ENCODE measurements at regions not wholly inside any gene's neighbourhood (a gene's known extent, or its start where the extent isn't known, plus 50 kb on each side); places are given as distances from the start of the nearest gene placed in this dataset.

DNA sequence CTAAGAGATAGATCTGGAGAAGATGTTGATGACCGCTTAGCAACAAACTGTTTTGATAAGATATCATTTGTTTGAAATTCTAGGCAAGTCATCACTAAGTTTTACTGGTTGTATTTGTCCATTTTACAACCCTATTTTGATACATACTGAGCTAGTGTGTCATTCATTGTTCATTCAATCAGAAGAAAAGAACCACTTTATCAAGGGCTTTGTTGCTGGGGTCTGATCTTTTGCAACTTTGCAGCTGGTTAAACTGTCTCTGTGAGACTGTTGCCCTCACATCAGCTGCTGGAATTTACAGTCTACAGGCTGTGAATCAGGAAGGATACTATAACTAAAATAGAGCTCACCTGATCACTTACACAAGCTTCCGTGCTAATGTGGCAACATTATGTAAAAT is 290.5 kb downstream of the RFC3 start:
- Histone ChIP-seq H3K9ac (ENCODE audit: low read depth, low read length) (no peak overlapping the region), H3K27ac (ENCODE audit: low read length) (no peak overlapping the region), H2AFZ (ENCODE audit: low read depth, low read length) (no peak overlapping the region), H3K9me3 (ENCODE audit: insufficient read depth, low read length, severe bottlenecking) (no peaks in the 10 kb centered on the region), H3K36me3 (ENCODE audit: insufficient read depth, low read length) (no peaks in the 10 kb centered on the region), H3K27me3 (ENCODE audit: insufficient read depth, low read length, poor library complexity) (no peaks in the 10 kb centered on the region), H3K4me2 (ENCODE audit: insufficient read depth, low read length) (no peak overlapping the region), H3K4me1 (ENCODE audit: insufficient read depth, low read length) (no peaks in the 10 kb centered on the region), H3K79me2 (ENCODE audit: insufficient read depth, low read length) (no peaks in the 10 kb centered on the region), H3K4me3 (ENCODE audit: low read depth in 1 of 2, low read length in 2 of 2) (no peak overlapping the region), H4K20me1 (ENCODE audit: insufficient read depth, low read length) (no peaks in the 10 kb centered on the region)
- DNase-seq (no peak), ATAC-seq (ENCODE audit: insufficient read depth, low read depth) (no peak)
- TF ChIP-seq, protein P1, sequence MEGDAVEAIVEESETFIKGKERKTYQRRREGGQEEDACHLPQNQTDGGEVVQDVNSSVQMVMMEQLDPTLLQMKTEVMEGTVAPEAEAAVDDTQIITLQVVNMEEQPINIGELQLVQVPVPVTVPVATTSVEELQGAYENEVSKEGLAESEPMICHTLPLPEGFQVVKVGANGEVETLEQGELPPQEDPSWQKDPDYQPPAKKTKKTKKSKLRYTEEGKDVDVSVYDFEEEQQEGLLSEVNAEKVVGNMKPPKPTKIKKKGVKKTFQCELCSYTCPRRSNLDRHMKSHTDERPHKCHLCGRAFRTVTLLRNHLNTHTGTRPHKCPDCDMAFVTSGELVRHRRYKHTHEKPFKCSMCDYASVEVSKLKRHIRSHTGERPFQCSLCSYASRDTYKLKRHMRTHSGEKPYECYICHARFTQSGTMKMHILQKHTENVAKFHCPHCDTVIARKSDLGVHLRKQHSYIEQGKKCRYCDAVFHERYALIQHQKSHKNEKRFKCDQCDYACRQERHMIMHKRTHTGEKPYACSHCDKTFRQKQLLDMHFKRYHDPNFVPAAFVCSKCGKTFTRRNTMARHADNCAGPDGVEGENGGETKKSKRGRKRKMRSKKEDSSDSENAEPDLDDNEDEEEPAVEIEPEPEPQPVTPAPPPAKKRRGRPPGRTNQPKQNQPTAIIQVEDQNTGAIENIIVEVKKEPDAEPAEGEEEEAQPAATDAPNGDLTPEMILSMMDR (IDR thresholded peaks at IDR 0.05; ENCODE audit: borderline replicate concordance, extremely low read depth, low read length, poor library complexity, severe bottlenecking): no peak
- TF ChIP-seq EZH2 (IDR thresholded peaks at IDR 0.05; ENCODE audit: borderline replicate concordance, low read depth, low read length, severe bottlenecking): no peak

DNA sequence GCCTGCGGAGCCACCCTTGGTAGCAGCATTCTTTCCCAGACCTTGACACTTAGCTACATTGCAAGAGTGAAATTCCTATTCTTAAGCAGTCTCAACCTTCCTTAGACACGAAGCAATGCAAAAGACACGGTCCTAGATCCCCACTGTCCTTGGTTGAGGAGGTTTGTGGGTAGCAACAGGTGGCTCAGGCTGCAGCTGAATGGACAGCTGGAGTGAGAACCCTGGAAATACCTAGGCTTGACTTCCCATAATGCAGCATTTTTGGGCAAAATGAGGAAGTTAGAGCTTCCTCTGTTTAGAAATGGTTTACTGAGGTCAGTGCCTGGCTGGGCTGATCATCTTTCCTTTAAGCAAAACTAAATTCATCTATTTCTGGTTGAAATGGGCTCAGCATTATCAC is 296.6 kb downstream of the RFC3 start:
- no peak for DNase-seq
- Histone ChIP-seq H4K20me1 (ENCODE audit: insufficient read depth, low read length) (no peaks in the 10 kb centered on the region), H3K4me3 (ENCODE audit: low read depth in 1 of 2, low read length in 2 of 2) (no peak overlapping the region), H3K4me1 (ENCODE audit: insufficient read depth, low read length) (no peaks in the 10 kb centered on the region), H3K36me3 (ENCODE audit: insufficient read depth, low read length) (no peaks in the 10 kb centered on the region), H3K27me3 (ENCODE audit: insufficient read depth, low read length, poor library complexity) (no peaks in the 10 kb centered on the region), H2AFZ (ENCODE audit: low read depth, low read length) (no peak overlapping the region), H3K4me2 (ENCODE audit: insufficient read depth, low read length) (no peak overlapping the region), H3K27ac (ENCODE audit: low read length) (no peak overlapping the region), H3K9ac (ENCODE audit: low read depth, low read length) (no peak overlapping the region), H3K79me2 (ENCODE audit: insufficient read depth, low read length) (no peaks in the 10 kb centered on the region), H3K9me3 (ENCODE audit: insufficient read depth, low read length, severe bottlenecking) (no peaks in the 10 kb centered on the region)
- TF ChIP-seq, protein P1 (IDR thresholded peaks at IDR 0.05; ENCODE audit: borderline replicate concordance, extremely low read depth, low read length, poor library complexity, severe bottlenecking): no peak
- no peak for TF ChIP-seq EZH2 (IDR thresholded peaks at IDR 0.05; ENCODE audit: borderline replicate concordance, low read depth, low read length, severe bottlenecking)
- ATAC-seq (ENCODE audit: insufficient read depth, low read depth): no peak

DNA sequence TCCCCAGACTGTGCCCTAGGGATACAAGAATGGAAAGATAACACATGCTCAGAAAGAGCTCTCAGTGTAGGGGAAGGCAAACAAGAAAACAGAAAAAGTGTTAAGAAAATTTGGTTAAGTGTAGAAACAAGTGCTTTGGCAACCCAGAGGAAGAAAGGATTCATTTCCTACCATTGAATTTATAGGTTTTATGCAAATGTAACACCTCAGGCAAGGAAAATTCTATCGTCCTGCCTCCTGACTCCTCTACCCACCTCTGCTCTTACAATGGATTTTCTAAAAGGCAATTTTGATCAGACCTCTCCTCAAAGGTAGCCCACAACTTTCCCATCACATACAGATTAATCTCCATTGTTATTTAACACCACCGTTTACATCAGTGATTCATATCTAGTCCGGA is 298.7 kb downstream of the RFC3 start:
- Histone ChIP-seq H3K36me3 (ENCODE audit: insufficient read depth, low read length) (no peaks in the 10 kb centered on the region), H3K4me3 (ENCODE audit: low read depth in 1 of 2, low read length in 2 of 2) (no peak overlapping the region), H3K4me1 (ENCODE audit: insufficient read depth, low read length) (no peaks in the 10 kb centered on the region), H3K27ac (ENCODE audit: low read length) (no peak overlapping the region), H3K79me2 (ENCODE audit: insufficient read depth, low read length) (no peaks in the 10 kb centered on the region), H3K27me3 (ENCODE audit: insufficient read depth, low read length, poor library complexity) (no peaks in the 10 kb centered on the region), H4K20me1 (ENCODE audit: insufficient read depth, low read length) (no peaks in the 10 kb centered on the region), H3K4me2 (ENCODE audit: insufficient read depth, low read length) (no peak overlapping the region), H3K9me3 (ENCODE audit: insufficient read depth, low read length, severe bottlenecking) (no peaks in the 10 kb centered on the region), H3K9ac (ENCODE audit: low read depth, low read length) (no peak overlapping the region), H2AFZ (ENCODE audit: low read depth, low read length) (no peak overlapping the region)
- ATAC-seq (ENCODE audit: insufficient read depth, low read depth): no peak
- TF ChIP-seq, protein P1 (IDR thresholded peaks at IDR 0.05; ENCODE audit: borderline replicate concordance, extremely low read depth, low read length, poor library complexity, severe bottlenecking): no peak
- TF ChIP-seq EZH2 (IDR thresholded peaks at IDR 0.05; ENCODE audit: borderline replicate concordance, low read depth, low read length, severe bottlenecking): no peak
- DNase-seq: no peak

Data from DND-41 (cell line).